ENCODE measurements at regions not wholly inside any gene's neighbourhood (a gene's known extent, or its start where the extent isn't known, plus 50 kb on each side); places are given as distances from the start of the nearest gene placed in this dataset.
"Not testable (repeated sequence)": the region's sequence is repeated elsewhere in the genome, so short reads cannot be mapped to it uniquely, and the experiment has no call there.

GRCh38 chr11:114953039-114953438 is 274.7 kb downstream of the NXPE2 start:
- ChIA-PET CTCF (no interaction called here), POLR2A (no interaction called here)
- TF ChIP-seq CTCF (IDR thresholded peaks at IDR 0.05; ENCODE audit: control extremely low read depth, extremely low read depth, low read depth, missing control alignments): no peak
- DNase-seq (ENCODE audit: extremely low spot score): no peak

GRCh38 chr11:114955923-114956322 is 277.6 kb downstream of the NXPE2 start:
- ChIA-PET POLR2A (no interaction called here), CTCF (no interaction called here)
- TF ChIP-seq CTCF (IDR thresholded peaks at IDR 0.05; ENCODE audit: control extremely low read depth, extremely low read depth, low read depth, missing control alignments): no peak
- no peak for DNase-seq (ENCODE audit: extremely low spot score)

- ChIA-PET POLR2A (no interaction called here), CTCF (no interaction called here)
- TF ChIP-seq CTCF (IDR thresholded peaks at IDR 0.05; ENCODE audit: control extremely low read depth, extremely low read depth, low read depth, missing control alignments): no peak
- DNase-seq (ENCODE audit: extremely low spot score): no peak
These were observed 278.2 kb downstream of the NXPE2 start for GRCh38 chr11:114956566-114956965.

- DNase-seq (ENCODE audit: extremely low spot score): no peak
- TF ChIP-seq CTCF (IDR thresholded peaks at IDR 0.05; ENCODE audit: control extremely low read depth, extremely low read depth, low read depth, missing control alignments): no peak
- ChIA-PET CTCF (no interaction called here), POLR2A (no interaction called here)
These were observed 281.7 kb downstream of the NXPE2 start for GRCh38 chr11:114959953-114960505.

- CTCF ChIA-PET; POLR2A ChIA-PET; DNase-seq (ENCODE audit: extremely low spot score): not testable (repeated sequence)
These were observed 282.5 kb downstream of the NXPE2 start for GRCh38 chr11:114960819-114961218.

- DNase-seq (ENCODE audit: extremely low spot score): no peak
- ChIA-PET CTCF (no interaction called here), POLR2A (no interaction called here)
- TF ChIP-seq CTCF (IDR thresholded peaks at IDR 0.05; ENCODE audit: control extremely low read depth, extremely low read depth, low read depth, missing control alignments): no peak
These were observed 286.4 kb downstream of the NXPE2 start for GRCh38 chr11:114964676-114965214.

GRCh38 chr11:114970927-114971645 is 292.8 kb downstream of the NXPE2 start:
- no peak for TF ChIP-seq CTCF (IDR thresholded peaks at IDR 0.05; ENCODE audit: control extremely low read depth, extremely low read depth, low read depth, missing control alignments)
- no peak for DNase-seq (ENCODE audit: extremely low spot score)
- POLR2A ChIA-PET: no interaction called here
- CTCF ChIA-PET: no interaction called here

Measured in GM10248 (cell line).